Smooth muscle cell (in vitro differentiated cells): ENCODE measurements at regions not wholly inside any gene's neighbourhood (a gene's known extent, or its start where the extent isn't known, plus 50 kb on each side); places are given as distances from the start of the nearest gene placed in this dataset.

Source experiments
- DNase-seq: peaks from one replicate; lab custom pipeline; 2025; ENCODE audit not compliant: unreplicated experiment; lab: John Stamatoyannopoulos, UW
- H2AFZ ChIP-seq: fragments of 200-600 bp; sonication (generic); 2 replicates; pipeline ENCODE4 v1.6.0; 2016; ENCODE audit warnings: antibody characterized with exemption, low read depth, mild to moderate bottlenecking
- H3F3A ChIP-seq: fragments of 200-600 bp; sonication (generic); 2 replicates; pipeline ENCODE4 v1.6.0; 2017; ENCODE audit warnings: antibody characterized with exemption, low read depth
- H3K27ac ChIP-seq: fragments of 200-600 bp; sonication (generic); 2 replicates; pipeline ENCODE4 v1.5.1; 2016; ENCODE audit warnings: low read depth, mild to moderate bottlenecking
- H3K27me3 ChIP-seq: fragments of 200-600 bp; sonication (generic); 2 replicates; pipeline ENCODE4 v1.6.1; 2016; ENCODE audit warnings: low read depth, mild to moderate bottlenecking
- H3K36me3 ChIP-seq: fragments of 200-600 bp; sonication (generic); 2 replicates; pipeline ENCODE4 v1.5.1; 2016; ENCODE audit warnings: low read depth
- H3K4me1 ChIP-seq: fragments of 200-600 bp; sonication (generic); 2 replicates; pipeline ENCODE4 v1.5.1; 2016; ENCODE audit warnings: low read depth
- H3K4me2 ChIP-seq: fragments of 200-600 bp; sonication (generic); 2 replicates; pipeline ENCODE4 v1.6.0; 2016; ENCODE audit warnings: mild to moderate bottlenecking
- H3K4me3 ChIP-seq: fragments of 200-600 bp; sonication (generic); 2 replicates; pipeline ENCODE4 v1.5.1; 2016; ENCODE audit warnings: mild to moderate bottlenecking
- H3K79me2 ChIP-seq: fragments of 200-600 bp; sonication (generic); 2 replicates; pipeline ENCODE4 v1.6.0; 2016; ENCODE audit warnings: low read depth, mild to moderate bottlenecking
- H3K9ac ChIP-seq: fragments of 200-600 bp; sonication (generic); 2 replicates; pipeline ENCODE4 v1.6.0; 2016; ENCODE audit warnings: low read depth
- H3K9me3 ChIP-seq: fragments of 200-600 bp; sonication (generic); replicated peaks from 2 replicates; pipeline ENCODE4 v1.5.1; 2016; ENCODE audit warnings: low read depth
- H4K20me1 ChIP-seq: fragments of 200-600 bp; sonication (generic); 2 replicates; pipeline ENCODE4 v1.6.0; 2016; ENCODE audit warnings: low read depth
- CTCF ChIP-seq: fragments of 200-600 bp; sonication (generic); IDR thresholded peaks from 2 replicates; pipeline ENCODE4 v1.5.1; 2017; ENCODE audit warnings: borderline replicate concordance, mild to moderate bottlenecking, antibody characterized with exemption; ENCODE audit not compliant: insufficient read depth, poor library complexity, severe bottlenecking
- WGBS: methylation state at CpG from one replicate; pipeline ENCODE4 v1.1.7; 2016; ENCODE audit warnings: low lambda C conversion rate; 5-methylcytosine and 5-hydroxymethylcytosine counted together

- peak overlapping the region; percentile 51 for H3K4me3 ChIP-seq
- no peak for TF ChIP-seq CTCF
- peaks cover 9% of the 10 kb centered on the region for H3F3A ChIP-seq
- peak overlapping the region; percentile 48 for H3K9ac ChIP-seq
- 34% methylated on average over 20 of the region's 21 CpGs for WGBS
- H3K27ac ChIP-seq, result no peak overlapping the region
- H3K36me3 ChIP-seq, result no peaks in the 10 kb centered on the region
- no peaks in the 10 kb centered on the region for H3K9me3 ChIP-seq
- H3K79me2 ChIP-seq, result no peaks in the 10 kb centered on the region
- peak overlapping the region; percentile 82 for H3K4me2 ChIP-seq
- H3K4me1 ChIP-seq, result peaks cover 28% of the 10 kb centered on the region
- DNase-seq, result no peak
- no peaks in the 10 kb centered on the region for H4K20me1 ChIP-seq
- H3K27me3 ChIP-seq, result no peaks in the 10 kb centered on the region
- H2AFZ ChIP-seq, result peak overlapping the region; percentile 98
Measured at GRCh38 chr2:43100362-43100882, 126.0 kb downstream of the ZFP36L2 start.

- Histone ChIP-seq H3K9ac (no peak overlapping the region), H2AFZ (no peak overlapping the region), H3K27ac (no peak overlapping the region), H3K4me3 (no peak overlapping the region), H3F3A (peaks cover 9% of the 10 kb centered on the region), H3K4me1 (peaks cover 28% of the 10 kb centered on the region), H3K4me2 (no peak overlapping the region), H3K79me2 (no peaks in the 10 kb centered on the region), H3K36me3 (no peaks in the 10 kb centered on the region), H4K20me1 (no peaks in the 10 kb centered on the region), H3K9me3 (no peaks in the 10 kb centered on the region), H3K27me3 (no peaks in the 10 kb centered on the region)
- no peak for DNase-seq
- WGBS, result 95% methylated on average over 4 of the region's 4 CpGs
- TF ChIP-seq CTCF, result no peak
Measured at GRCh38 chr2:43099797-43100196, 126.6 kb downstream of the ZFP36L2 start.

- 97% methylated on average over 4 of the region's 4 CpGs for WGBS
Measured at GRCh38 chr2:43098539-43098938, 127.9 kb downstream of the ZFP36L2 start.

More at GRCh38 chr2:43098539-43098938, 127.9 kb downstream of the ZFP36L2 start:
- no peak overlapping the region for H2AFZ ChIP-seq
- no peaks in the 10 kb centered on the region for H3K9me3 ChIP-seq
- TF ChIP-seq CTCF, result no peak
- DNase-seq, result no peak
- no peaks in the 10 kb centered on the region for H4K20me1 ChIP-seq
- H3K79me2 ChIP-seq, result no peaks in the 10 kb centered on the region
- H3K36me3 ChIP-seq, result no peaks in the 10 kb centered on the region
- no peak overlapping the region for H3K9ac ChIP-seq
- H3K27me3 ChIP-seq, result no peaks in the 10 kb centered on the region
- H3K4me2 ChIP-seq, result no peak overlapping the region
- peaks cover 9% of the 10 kb centered on the region for H3F3A ChIP-seq
- H3K27ac ChIP-seq, result no peak overlapping the region
- peaks cover 28% of the 10 kb centered on the region for H3K4me1 ChIP-seq
- no peak overlapping the region for H3K4me3 ChIP-seq
